Ishikawa (cell line): ENCODE measurements at regions not wholly inside any gene's neighbourhood (a gene's known extent, or its start where the extent isn't known, plus 50 kb on each side); places are given as distances from the start of the nearest gene placed in this dataset.

ENCODE experiments used
- CEBPB ChIP-seq: IDR thresholded peaks from 2 replicates; pipeline ENCODE4 v1.6.1; 2012
- CREB1 ChIP-seq: IDR thresholded peaks from 2 replicates; pipeline ENCODE4 v1.6.1; 2012; ENCODE audit warnings: low read depth
- EGR1 ChIP-seq: IDR thresholded peaks from 2 replicates; pipeline ENCODE4 v1.6.1; 2012
- EP300 ChIP-seq: IDR thresholded peaks from 2 replicates; pipeline ENCODE4 v1.6.1; 2012; ENCODE audit warnings: borderline replicate concordance
- FOXM1 ChIP-seq: IDR thresholded peaks from 2 replicates; pipeline ENCODE4 v1.6.1; 2012; ENCODE audit warnings: low read depth, borderline replicate concordance
- MAX ChIP-seq: IDR thresholded peaks from 2 replicates; pipeline ENCODE4 v1.6.1; 2012
- NFIC ChIP-seq: IDR thresholded peaks from 2 replicates; pipeline ENCODE4 v1.6.1; 2012
- RAD21 ChIP-seq: IDR thresholded peaks from 2 replicates; pipeline ENCODE4 v1.6.1; 2012; ENCODE audit warnings: low read depth
- REST ChIP-seq: IDR thresholded peaks from 2 replicates; pipeline ENCODE4 v1.6.1; 2012; ENCODE audit warnings: low read depth, mild to moderate bottlenecking
- TAF1 ChIP-seq: IDR thresholded peaks from 2 replicates; pipeline ENCODE4 v1.6.1; 2012; ENCODE audit warnings: low read depth, mild to moderate bottlenecking
- TCF12 ChIP-seq: IDR thresholded peaks from 2 replicates; pipeline ENCODE4 v1.6.1; 2012; ENCODE audit warnings: low read depth
- TEAD4 ChIP-seq: IDR thresholded peaks from 2 replicates; pipeline ENCODE4 v1.6.1; 2012
- USF1 ChIP-seq: IDR thresholded peaks from 2 replicates; pipeline ENCODE4 v1.6.1; 2012
- YY1 ChIP-seq: IDR thresholded peaks from 2 replicates; pipeline ENCODE4 v1.6.1; 2012; ENCODE audit warnings: low read depth
- ZBTB7A ChIP-seq: IDR thresholded peaks from 2 replicates; pipeline ENCODE4 v1.6.1; 2012; ENCODE audit warnings: low read depth

GRCh38 chr11:8740129-8740528 is 57.5 kb downstream of the RPL27A start:
- no peak for TF ChIP-seq EP300
- TF ChIP-seq ZBTB7A: no peak
- no peak for TF ChIP-seq YY1
- TF ChIP-seq EGR1: no peak
- no peak for TF ChIP-seq TCF12
- TF ChIP-seq TAF1: no peak
- TF ChIP-seq NFIC: no peak
- no peak for TF ChIP-seq USF1
- TF ChIP-seq RAD21: no peak
- no peak for TF ChIP-seq TEAD4
- TF ChIP-seq REST: no peak
- TF ChIP-seq CEBPB: no peak
- no peak for TF ChIP-seq FOXM1
- TF ChIP-seq MAX: no peak
- no peak for TF ChIP-seq CREB1

GRCh38 chr11:8744423-8744822 is 61.8 kb downstream of the RPL27A start:
- TF ChIP-seq TCF12 (no peak), USF1 (no peak), CEBPB (no peak), EP300 (no peak), REST (no peak), ZBTB7A (no peak)

- TF ChIP-seq RAD21: no peak
These were observed 63.0 kb downstream of the RPL27A start for GRCh38 chr11:8745431-8746253.

- TF ChIP-seq RAD21: no peak
- TF ChIP-seq TAF1: no peak
- no peak for TF ChIP-seq REST
- TF ChIP-seq CEBPB: no peak
- TF ChIP-seq NFIC: no peak
- TF ChIP-seq TEAD4: no peak
- no peak for TF ChIP-seq CREB1
- no peak for TF ChIP-seq ZBTB7A
- TF ChIP-seq MAX: no peak
- no peak for TF ChIP-seq FOXM1
- no peak for TF ChIP-seq YY1
- TF ChIP-seq USF1: no peak
- no peak for TF ChIP-seq TCF12
- no peak for TF ChIP-seq EP300
- no peak for TF ChIP-seq EGR1
These were observed 63.9 kb downstream of the RPL27A start for GRCh38 chr11:8746331-8746974.
